HG02642 (cell line): ENCODE measurements at regions not wholly inside any gene's neighbourhood (a gene's known extent, or its start where the extent isn't known, plus 50 kb on each side); places are given as distances from the start of the nearest gene placed in this dataset.

Experiments
- ATAC-seq: cut with Tn5 transposase; IDR thresholded peaks from one replicate; pipeline ENCODE4 v1.9.1; 2021; ENCODE audit warnings: mild to moderate bottlenecking; ENCODE audit not compliant: unreplicated experiment, poor library complexity

DNA sequence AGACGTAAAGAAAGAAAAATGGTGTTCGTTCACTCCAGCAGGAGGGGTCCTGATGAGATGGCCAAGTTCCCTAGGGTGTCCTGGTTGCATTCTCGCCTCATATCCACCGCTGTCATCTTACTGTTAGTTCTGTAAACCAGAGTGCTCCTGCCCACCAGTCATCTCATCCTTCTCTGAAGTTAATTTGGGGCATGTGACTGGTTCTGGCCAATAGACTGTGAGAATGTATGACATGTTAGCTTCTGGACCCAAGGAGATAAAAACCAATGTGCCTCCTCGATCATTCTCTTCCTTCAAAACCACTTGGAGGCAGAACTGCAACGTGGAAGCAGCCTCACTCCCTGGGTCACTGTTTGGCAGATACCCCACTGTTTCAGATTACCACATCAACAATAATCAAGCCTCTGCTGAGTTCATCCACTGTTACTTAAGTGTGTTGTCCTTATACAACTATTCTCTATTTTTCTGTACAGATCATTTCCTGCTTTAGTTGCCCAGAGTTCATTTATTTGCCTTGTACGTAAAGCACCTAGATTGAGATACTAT, 759.1 kb downstream of the TSN start:
- no peak for ATAC-seq

DNA sequence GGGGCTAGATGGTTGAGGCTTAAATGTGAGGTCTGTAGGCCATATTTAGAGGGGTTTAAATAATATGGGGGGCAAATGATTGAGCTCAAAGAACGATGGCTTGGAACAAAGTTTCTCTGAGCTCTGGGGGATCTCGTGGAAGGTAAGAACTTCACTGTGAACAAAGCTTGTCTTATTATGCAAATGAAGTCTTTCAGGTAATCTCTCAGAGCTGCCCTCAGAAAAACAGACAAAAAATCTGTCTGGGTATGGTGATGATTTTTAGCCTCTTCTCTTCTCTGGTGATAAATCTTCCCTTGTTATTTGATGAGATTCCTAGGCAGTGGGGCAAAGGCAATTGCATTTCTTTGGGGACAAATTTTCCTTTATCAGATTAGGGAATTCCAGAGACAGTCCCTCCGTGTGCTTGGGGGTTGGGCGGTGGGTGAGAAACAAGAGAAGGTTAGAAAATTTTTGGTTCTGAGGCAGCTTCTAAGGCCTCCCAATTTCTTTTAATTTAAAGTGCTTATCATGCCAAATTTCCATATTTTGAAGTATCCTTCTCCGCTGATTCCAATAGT, 760.4 kb downstream of the TSN start:
- no peak for ATAC-seq

DNA sequence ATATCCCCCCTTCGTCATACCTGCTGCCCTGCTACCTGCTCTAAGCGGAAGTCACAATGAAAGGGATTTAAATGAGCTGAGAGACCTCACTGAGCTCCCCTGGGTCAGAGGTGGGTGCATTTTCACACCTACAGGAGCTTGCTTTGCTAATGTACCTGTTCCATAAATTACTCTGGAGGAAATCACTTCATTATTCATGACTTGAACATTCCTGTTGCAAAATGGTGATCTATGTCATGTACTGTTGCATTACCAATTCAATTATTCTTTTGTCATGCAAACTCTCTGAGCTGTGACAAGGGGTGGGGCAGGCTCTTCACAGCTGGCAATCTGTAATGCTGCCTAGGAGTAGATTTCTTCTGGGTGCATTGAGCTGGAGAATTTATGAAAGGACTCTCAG, 761.3 kb downstream of the TSN start:
- ATAC-seq: no peak

DNA sequence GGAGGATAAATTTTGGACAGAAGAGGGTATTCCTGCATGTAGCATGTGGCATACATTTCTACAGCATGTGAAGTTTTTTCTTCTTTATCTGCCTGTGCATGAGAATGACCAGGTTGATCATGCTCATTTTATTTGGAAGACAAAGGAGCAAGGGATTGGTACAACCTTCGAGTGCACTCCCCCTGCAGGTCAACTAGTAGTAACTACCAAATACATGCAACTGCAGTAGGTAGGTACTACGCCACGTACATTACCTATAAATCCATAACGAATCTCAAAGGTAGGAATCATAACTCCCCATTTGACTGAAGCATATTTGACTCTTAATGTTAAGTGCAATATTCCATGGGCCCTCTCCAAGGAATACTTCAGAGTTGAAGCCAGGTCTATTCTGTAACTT, 763.9 kb downstream of the TSN start:
- ATAC-seq: no peak

DNA sequence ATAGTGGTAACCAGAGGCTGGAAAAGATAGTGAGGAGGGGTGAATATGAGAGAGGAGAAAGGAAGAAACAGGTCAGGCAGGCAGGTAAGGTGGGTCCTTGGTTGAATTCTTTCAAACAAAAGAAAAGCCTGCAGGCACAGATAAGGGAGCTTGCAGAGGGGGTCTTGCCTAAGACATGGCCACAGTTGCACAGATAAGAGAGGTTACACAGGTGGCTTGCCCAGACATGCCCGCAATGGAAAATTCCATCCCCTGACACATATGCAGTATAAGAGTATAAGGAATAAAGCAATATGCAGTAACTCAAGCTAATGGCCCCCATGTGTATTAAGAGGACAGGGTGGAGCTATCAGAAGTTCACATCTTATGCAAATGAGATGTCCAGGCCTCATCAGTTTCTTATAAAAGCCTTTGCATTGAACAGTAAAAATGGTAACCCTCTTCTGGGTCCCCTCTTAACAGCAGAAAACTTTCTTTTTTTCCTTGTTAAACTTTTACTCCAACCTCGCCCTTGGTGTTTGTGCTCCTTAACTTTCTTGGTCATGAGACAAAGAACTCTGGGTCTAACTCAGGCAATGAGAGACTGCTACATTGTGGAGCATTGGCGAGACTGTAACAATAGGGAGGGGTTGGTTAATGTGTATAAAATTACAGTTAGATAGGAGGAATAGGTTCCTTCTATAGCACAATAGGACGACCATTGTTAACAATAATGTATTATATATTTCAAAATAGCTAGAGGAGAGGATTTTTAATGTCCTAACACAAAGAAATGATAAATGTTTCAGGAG, 764.6 kb downstream of the TSN start:
- no peak for ATAC-seq

DNA sequence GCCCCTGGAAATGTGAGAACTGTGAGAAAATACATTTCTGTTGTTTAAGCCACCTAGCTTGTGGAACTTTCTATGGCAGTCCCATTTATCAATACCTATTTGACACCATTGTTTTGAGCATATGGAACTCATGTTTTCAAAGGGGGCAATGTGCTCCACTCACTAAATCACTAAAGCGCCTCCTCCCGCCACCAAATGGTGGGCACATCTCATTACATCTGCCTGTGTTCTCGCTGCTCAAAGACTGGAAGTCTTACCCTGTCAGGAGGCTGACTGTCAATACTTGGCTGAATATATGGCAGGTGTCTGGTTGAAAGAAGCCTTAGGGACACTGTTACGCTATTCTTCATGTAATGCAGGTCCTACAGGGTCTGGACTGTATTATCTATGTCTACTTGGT, 767.7 kb downstream of the TSN start:
- no peak for ATAC-seq

DNA sequence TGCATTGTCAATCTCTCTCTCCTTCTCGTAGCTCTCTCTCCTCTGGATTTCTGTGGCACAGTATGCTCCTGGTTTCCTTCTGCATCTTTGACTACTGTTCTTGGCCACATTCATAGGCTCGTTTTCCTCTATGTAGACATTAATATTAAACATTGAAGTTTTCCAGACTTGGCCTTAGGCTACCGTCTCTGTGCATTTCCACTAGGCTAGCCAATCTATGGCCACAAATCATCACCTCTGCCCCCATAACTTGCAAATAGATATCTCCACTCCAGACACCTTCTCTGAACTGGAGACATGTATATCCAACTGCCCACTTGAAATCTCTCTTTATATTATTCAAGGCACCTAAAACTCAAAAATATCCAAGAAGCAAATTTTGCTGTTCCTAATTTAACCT, 768.5 kb downstream of the TSN start:
- ATAC-seq: no peak

DNA sequence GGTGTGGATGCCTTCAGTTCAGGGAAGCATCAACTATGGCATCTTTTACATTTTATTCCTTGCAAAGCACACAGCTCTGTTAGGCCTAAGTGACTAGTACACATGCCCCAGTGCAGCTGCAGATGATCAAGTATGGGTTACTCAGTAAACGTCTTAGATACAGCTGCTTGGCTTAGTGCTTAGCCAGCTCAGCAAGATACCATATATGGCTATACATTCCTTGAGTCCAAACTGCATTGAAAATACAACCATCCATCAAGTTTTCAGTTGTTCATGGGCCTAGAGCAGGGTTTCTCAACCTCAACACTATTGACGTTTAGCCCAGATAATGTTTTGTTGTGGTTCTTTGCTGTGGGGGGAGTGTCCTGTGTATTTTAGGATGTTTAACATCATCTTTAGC, 769.9 kb downstream of the TSN start:
- no peak for ATAC-seq

DNA sequence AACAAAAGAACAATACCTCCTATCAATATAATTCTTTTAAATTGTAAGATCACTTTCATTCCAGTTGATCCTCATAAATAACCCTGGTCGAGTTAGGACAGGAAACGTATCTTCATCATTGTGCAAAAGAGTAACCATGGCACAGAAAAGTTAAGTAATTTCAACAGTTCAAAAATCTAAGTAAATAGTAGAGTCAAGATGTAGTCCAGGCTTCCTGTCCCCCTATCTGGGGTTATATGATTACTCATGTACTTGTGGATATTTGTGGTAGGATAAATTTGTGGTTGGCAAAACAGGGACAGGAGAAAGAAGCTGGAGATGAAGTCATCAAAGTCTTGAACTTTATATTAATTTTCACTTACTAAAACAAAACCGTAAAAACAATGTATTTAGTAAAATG, 772.6 kb downstream of the TSN start:
- ATAC-seq: no peak

DNA sequence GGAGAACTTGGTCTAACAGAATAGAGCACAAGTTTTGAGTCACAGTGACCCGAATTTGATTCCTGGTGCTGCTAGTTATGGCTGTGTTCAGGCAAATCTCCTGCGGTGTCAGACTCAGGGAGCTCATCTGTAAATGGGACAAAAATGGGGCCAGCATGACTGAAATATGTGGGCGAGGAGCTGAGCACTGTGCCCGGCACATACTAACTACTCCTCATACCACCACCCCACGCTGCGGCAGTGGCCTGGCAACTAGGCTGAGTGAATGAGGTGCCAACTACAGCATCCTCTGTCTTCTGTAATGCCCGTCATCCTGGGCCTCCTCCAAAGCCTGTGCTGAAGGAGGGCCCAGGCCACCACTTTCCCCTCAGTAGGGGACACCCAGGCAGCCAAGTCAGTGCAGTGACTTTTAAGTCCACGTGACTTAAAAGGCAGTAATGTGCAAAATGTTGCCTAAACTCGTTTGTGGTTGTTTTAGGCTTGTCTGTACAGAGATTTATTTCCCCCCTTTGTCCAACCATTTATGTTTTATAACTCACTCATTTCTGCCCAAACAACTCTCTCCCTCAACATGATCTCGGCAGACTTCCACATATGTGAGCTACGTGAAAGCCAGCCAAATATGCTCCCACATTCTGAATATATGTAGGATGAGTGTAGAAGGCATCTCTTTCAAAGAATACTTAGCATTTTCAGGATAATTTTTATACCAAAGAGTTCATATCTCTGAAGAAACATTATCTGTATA, 773.7 kb downstream of the TSN start:
- no peak for ATAC-seq

DNA sequence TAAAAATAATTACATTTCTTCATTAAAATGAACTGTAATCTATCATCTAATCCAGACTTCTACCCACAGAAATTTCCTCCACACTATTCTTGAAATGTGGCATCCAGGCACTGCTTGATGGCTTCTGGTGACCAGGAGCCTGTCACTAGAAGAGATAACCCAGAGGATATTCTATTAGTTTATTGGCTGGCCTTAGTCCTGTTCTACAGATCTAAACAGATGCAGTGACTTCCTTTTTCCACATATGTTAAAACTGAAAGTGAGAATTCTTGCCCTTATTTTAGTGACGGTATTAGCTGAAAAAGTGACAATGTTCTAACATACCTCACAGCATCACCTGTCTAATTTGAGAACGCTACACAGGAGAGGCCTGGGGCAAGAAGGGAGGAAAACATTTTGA, 775.4 kb downstream of the TSN start:
- no peak for ATAC-seq

DNA sequence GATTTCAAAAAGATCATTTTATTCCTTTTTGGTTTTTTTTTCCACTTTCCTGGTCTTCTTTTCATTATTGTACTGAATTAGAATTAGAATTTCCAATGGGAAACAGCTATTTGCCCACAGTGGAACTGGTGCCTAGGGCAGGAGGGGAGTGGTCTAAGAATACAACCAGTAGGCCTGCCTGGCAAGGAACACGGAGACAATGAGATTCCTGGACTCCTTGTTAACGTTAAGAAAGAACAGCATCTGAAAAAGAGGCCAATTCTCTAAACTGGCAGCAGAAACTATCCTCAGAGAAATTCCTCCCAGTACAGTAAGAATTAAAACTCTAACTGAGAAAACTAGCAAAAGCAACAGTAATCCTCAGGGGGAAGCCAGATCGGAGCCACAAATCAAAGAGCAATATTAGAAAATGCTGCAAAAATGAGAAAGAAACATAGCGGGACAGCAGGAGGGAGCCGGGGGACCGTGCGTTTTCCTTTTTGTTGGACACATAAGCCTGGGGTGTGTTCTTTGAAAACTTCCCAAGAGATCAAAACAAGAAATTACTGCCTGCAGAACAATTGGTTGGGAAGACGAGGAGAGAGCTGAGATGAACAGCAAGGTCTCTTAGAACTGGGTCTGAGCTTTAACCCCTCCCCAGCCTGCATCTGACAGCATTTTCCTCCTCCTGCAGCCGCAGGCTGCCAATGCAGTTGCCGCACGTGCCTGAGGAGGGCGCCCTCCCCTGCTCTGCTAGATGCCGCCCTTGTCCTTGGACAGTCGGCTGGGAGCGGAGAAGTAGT, 776.0 kb downstream of the TSN start:
- ATAC-seq: no peak

DNA sequence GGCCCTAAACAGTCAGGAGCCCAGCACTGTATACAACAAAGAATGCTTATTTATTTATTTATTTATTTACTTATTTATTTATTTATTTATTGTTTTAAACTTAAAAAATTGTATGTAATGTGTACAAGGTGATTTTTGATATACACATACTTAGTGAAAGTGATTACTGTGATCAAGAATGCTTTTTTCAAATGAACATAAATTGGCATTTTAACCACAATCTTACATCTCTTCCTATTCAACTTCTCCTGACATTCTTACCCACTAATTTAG, 776.6 kb downstream of the TSN start:
- ATAC-seq: no peak

DNA sequence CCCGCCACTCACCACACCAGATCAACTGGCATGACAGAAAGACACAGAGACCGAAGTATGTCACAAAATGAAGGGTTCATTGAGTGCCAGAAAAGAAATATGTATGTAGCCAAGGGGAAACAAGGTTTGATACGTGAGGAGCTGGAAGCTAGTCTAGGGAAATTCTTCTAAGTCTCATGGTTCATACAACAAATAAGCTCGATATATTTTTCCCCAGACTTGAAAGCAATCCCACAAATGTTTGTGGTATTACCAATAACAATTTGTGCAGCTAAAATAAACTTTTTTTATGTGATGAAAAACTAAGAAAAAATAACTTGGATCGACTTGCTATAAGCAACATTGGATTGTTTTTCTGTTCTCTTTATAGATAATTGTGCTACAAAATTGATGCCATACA, 777.0 kb downstream of the TSN start:
- ATAC-seq: no peak

DNA sequence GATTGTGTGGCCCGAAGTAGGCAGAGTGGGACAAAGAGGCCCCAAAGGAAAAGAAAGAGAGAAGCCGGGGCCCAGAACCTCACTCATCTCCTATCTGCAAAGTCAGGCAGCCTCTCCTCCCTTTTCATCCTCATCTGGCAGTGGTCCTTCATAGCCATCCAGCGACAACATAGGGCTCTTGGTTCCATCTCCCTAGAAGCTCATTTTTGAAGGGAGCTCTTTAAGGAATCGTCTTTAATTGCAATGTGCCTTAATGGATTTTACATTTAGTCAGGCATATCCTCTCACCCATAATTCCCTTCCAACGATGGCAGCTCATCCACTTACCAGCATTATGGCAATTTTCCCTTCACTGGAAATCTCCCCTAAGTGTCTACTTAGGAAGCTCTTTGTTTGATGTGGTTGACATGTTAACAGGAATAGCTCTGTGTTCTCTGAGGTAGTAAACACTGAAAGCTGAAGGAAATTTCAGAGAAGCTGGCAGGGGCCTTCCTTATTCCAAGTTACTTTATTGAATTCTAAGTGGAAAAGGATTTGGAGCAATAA, 780.6 kb downstream of the TSN start:
- no peak for ATAC-seq

DNA sequence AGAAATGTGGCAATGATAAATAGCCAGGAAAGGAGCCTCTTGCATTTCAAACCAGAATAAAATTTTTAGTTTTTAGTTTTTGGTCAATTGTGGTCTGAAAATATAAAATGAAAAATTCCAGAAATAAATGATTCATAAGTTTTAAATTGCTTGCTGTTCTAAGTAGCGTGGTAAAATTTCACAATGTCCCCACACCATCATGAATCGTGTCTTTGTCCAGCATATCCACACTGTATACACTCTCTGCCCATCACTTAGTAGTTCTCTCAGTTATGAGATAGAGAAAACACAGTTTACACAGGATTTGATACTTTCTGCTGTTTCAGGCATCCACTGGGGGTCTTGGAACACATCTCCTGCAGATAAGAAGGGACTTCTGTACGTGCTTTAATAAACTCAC, 783.9 kb downstream of the TSN start:
- ATAC-seq: no peak

DNA sequence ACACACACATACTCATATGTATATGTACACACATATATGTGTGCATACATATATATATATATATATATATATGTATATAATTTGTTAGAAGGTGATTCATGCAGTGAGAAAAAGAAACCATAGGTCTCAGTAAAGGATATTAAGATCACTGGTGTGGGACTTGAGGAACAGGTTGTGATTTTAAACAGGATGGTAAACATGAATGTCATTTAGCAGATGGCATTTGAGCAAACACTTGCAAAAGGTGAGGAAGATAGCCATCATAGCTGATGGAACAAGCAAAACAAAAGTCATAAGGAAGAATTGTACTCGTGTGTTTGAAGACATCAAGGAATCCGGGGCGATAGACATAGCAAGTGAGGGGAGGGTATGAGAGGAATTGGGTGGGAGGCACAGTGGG, 784.5 kb downstream of the TSN start:
- ATAC-seq: no peak

DNA sequence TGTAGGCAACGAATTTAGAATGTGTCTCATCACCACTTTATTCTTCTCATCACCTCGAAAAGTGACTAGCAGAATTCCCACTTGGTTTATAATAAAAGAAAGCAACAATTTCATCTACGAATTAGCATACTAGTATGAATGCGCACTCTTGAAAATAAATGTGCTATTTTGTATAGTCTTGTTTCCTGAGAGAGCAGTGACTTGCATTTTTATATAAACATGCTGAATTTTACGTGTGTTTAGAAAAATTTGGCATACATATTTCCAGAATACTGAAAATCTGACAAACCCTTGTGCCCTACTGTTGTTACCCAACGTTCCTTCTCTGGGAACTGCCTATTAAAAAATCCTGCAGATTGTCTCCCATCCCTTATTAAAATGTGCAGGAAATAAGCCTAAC, 786.8 kb downstream of the TSN start:
- no peak for ATAC-seq

DNA sequence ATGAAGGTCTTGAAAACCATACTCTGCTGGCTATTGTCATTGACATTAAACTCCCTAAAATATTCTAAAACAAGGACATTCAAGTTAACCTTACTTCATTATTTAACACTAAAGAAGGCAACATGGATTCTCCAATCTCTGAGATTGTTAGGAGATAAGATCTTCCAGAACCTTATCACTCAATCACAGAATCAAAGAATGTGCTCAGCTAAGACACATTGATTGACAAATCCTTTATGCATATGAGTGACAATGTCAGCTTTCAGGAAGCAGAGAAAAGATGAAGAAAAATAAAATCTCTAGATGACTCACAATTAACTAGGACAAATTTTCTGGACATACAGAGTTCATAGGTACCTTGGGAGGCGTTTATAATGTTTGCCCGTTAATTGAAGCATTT, 787.2 kb downstream of the TSN start:
- ATAC-seq: no peak

DNA sequence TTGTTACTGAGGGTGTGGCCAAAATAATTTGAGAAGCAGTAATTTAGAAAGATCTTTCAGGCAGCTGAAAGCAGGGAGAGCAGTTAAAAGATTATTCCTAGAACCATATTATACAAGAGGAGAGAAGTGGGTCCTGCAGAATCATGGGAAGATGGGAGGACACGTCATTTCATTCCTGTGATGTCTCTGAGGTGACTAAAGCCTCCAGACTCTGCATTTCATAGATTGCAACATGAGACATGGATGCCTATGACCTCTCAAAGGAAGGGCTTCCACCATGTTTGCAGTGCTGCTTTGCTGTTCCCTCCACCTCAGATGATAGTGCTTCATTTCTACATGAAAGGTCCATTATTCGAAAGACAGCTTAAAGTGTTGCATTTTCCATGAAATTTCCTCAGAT, 788.4 kb downstream of the TSN start:
- no peak for ATAC-seq

DNA sequence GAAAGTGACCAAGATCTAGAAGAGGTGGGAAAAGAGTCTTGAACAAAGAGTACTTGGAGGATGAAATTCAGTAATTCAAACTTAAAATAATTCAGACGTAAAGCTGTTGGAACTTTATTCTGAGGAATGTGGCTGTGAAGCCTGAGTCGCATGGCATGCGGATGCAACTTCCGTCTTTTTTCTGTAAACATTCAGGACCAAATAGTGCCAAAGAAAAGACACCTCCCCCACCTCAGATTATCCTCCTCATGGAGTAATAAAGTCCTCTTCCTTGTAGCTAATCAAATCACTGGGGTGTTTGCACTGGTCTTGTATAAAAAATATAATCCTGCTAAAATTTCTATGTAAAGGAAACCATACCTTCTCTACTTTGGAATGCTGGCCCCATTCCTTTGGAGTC, 790.4 kb downstream of the TSN start:
- no peak for ATAC-seq
